ENCODE measurements at regions not wholly inside any gene's neighbourhood (a gene's known extent, or its start where the extent isn't known, plus 50 kb on each side); places are given as distances from the start of the nearest gene placed in this dataset.
A peak's percentile ranks its signal among the peaks of the same experiment; 100 is the strongest.

- no peak for DNase-seq
These were observed 111.2 kb upstream of the NLRP1 start for GRCh38 chr17:5695480-5695879.

GRCh38 chr17:5698959-5699358, 114.7 kb upstream of the NLRP1 start:
- DNase-seq, result no peak

- no peak for DNase-seq
These were observed 115.5 kb upstream of the NLRP1 start for GRCh38 chr17:5699814-5700213.

GRCh38 chr17:5700745-5701144, 116.4 kb upstream of the NLRP1 start:
- DNase-seq, result no peak

- DNase-seq, result no peak
These were observed 117.1 kb upstream of the NLRP1 start for GRCh38 chr17:5701381-5701780.

GRCh38 chr17:5702951-5703510, 118.7 kb upstream of the NLRP1 start:
- DNase-seq, result no peak

GRCh38 chr17:5703736-5704135, 119.4 kb upstream of the NLRP1 start:
- DNase-seq, result no peak

- peak; percentile 7 to 9 for DNase-seq
These were observed 121.0 kb upstream of the NLRP1 start for GRCh38 chr17:5705081-5705875.

- no peak for DNase-seq
These were observed 121.7 kb upstream of the NLRP1 start for GRCh38 chr17:5705876-5706576.

GRCh38 chr17:5706577-5707210, 122.4 kb upstream of the NLRP1 start:
- peak; percentile 57 to 60 for DNase-seq

- no peak for DNase-seq
These were observed 123.2 kb upstream of the NLRP1 start for GRCh38 chr17:5707482-5707881.

- no peak for DNase-seq
These were observed 124.0 kb upstream of the NLRP1 start for GRCh38 chr17:5708344-5708743.

GRCh38 chr17:5711344-5711743, 127.0 kb upstream of the NLRP1 start:
- DNase-seq, result no peak

- no peak for DNase-seq
These were observed 130.7 kb upstream of the NLRP1 start for GRCh38 chr17:5714993-5715392.

- DNase-seq, result no peak
These were observed 131.2 kb upstream of the NLRP1 start for GRCh38 chr17:5715478-5715877.

- no peak for DNase-seq
These were observed 134.4 kb upstream of the NLRP1 start for GRCh38 chr17:5718726-5719125.

- no peak for DNase-seq
These were observed 135.7 kb upstream of the NLRP1 start for GRCh38 chr17:5719976-5720375.

- DNase-seq, result no peak
These were observed 146.1 kb upstream of the NLRP1 start for GRCh38 chr17:5730373-5730772.

- no peak for DNase-seq
These were observed 156.6 kb upstream of the NLRP1 start for GRCh38 chr17:5740937-5741336.

- DNase-seq, result no peak
These were observed 157.5 kb upstream of the NLRP1 start for GRCh38 chr17:5741810-5742209.

GRCh38 chr17:5745111-5745813, 161.0 kb upstream of the NLRP1 start:
- no peak for DNase-seq

GRCh38 chr17:5747276-5747675, 163.0 kb upstream of the NLRP1 start:
- no peak for DNase-seq

- DNase-seq, result no peak
These were observed 163.7 kb upstream of the NLRP1 start for GRCh38 chr17:5747964-5748363.

Data from stimulated activated CD4-positive, alpha-beta T cell treated with anti-CD3 and anti-CD28 coated beads, Interleukin-2, amount 100 ng/mL, for 48 hours (primary cell).